ENCODE measurements at regions not wholly inside any gene's neighbourhood (a gene's known extent, or its start where the extent isn't known, plus 50 kb on each side); places are given as distances from the start of the nearest gene placed in this dataset.

DNA sequence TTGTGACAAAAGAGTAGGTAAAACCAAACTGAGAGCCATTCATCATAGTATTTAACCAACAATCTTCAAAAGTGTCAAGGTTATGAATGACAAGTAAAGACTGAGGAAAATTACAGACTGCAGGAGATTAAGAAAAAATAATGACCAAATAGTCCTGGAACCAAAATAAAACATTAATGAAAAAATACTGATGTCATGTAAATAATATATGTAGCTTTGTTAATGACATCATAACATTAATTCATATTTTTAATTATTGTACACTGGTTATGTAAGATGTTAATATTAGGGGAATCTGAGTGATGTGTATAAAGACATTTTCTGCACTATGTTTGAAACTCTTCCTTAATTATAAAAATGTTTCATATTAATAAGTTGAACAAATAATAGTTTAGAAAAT, 436.7 kb downstream of the CYLC2 start:
- TF ChIP-seq, protein P1, sequence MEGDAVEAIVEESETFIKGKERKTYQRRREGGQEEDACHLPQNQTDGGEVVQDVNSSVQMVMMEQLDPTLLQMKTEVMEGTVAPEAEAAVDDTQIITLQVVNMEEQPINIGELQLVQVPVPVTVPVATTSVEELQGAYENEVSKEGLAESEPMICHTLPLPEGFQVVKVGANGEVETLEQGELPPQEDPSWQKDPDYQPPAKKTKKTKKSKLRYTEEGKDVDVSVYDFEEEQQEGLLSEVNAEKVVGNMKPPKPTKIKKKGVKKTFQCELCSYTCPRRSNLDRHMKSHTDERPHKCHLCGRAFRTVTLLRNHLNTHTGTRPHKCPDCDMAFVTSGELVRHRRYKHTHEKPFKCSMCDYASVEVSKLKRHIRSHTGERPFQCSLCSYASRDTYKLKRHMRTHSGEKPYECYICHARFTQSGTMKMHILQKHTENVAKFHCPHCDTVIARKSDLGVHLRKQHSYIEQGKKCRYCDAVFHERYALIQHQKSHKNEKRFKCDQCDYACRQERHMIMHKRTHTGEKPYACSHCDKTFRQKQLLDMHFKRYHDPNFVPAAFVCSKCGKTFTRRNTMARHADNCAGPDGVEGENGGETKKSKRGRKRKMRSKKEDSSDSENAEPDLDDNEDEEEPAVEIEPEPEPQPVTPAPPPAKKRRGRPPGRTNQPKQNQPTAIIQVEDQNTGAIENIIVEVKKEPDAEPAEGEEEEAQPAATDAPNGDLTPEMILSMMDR (IDR thresholded peaks at IDR 0.05; ENCODE audit: borderline replicate concordance, extremely low read depth, insufficient read depth) = no peak
- no peak for FAIRE-seq
- intact Hi-C loops (cut with DNase I) = no loop called here

DNA sequence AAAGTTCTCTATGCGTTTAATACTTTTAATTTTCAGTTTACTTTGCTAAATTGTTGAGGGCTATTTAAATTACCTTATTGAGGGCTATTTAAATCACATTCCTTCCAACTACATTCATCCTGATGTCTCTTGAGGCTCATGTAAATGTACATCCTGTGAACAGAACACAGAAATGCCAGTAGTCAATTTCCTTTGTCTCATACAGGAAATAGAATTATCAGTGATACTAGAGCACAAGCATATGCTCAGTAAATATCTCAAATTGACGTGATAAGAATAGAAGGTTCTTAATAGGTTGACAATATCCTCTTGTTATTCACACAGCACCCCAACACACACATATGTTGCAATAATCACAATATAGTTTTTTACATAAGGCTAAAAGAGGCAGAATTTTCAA, 449.0 kb downstream of the CYLC2 start:
- no peak for DNase-seq
- Histone ChIP-seq H3K9me3 (ENCODE audit: control insufficient read depth in 2 of 3, insufficient read depth in 1 of 3, low read length in 3 of 3) (no peaks in the 10 kb centered on the region), H3K27me3 (ENCODE audit: control insufficient read depth, insufficient read depth, low read length) (no peaks in the 10 kb centered on the region), H3K4me1 (ENCODE audit: control insufficient read depth in 2 of 3, insufficient read depth in 2 of 3, low read depth in 1 of 3, low read length in 3 of 3) (no peaks in the 10 kb centered on the region), H3K9ac (ENCODE audit: low read length in 3 of 3) (no peak overlapping the region), H3K36me3 (ENCODE audit: control insufficient read depth in 2 of 3, insufficient read depth in 3 of 3, low read length in 3 of 3) (no peaks in the 10 kb centered on the region), H3K27ac (ENCODE audit: low read depth in 2 of 2, low read length in 2 of 2) (no peak overlapping the region), H3K4me3 (ENCODE audit: low read length in 3 of 3) (no peak overlapping the region)
- intact Hi-C loops (cut with DNase I) = no loop called here
- TF ChIP-seq, protein P1 (IDR thresholded peaks at IDR 0.05; ENCODE audit: borderline replicate concordance, extremely low read depth, insufficient read depth) = no peak
- no peak for FAIRE-seq

More for the DNA sequence above, 436.7 kb downstream of the CYLC2 start:
- Histone ChIP-seq H3K27me3 (ENCODE audit: control insufficient read depth, insufficient read depth, low read length) (no peaks in the 10 kb centered on the region), H3K36me3 (ENCODE audit: control insufficient read depth in 2 of 3, insufficient read depth in 3 of 3, low read length in 3 of 3) (no peaks in the 10 kb centered on the region), H3K9me3 (ENCODE audit: control insufficient read depth in 2 of 3, insufficient read depth in 1 of 3, low read length in 3 of 3) (no peaks in the 10 kb centered on the region), H3K4me1 (ENCODE audit: control insufficient read depth in 2 of 3, insufficient read depth in 2 of 3, low read depth in 1 of 3, low read length in 3 of 3) (no peaks in the 10 kb centered on the region), H3K4me3 (ENCODE audit: low read length in 3 of 3) (no peak overlapping the region), H3K27ac (ENCODE audit: low read depth in 2 of 2, low read length in 2 of 2) (no peak overlapping the region), H3K9ac (ENCODE audit: low read length in 3 of 3) (no peak overlapping the region)
- DNase-seq = no peak

DNA sequence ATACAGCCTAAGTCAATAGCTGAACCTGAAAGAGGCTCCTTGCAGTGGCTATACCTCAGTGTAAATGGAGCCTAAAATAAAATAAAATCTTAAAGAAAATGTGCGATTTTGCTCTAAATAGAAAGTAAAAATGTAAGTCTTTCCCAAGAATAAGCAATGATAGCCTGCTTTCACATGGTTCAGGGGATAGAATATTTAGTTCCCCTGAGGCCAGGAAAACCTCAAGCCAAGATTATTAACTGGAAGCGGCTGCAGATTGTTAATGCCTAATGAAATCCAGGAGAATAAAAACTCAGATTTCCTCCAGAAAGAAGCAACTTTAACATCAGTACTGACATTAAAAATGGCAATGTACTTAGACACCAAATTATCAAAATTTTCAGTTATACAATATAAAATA, 463.7 kb downstream of the CYLC2 start:
- no peak overlapping the region for H3K9ac ChIP-seq (ENCODE audit: low read length in 3 of 3)
- H3K4me3 ChIP-seq (ENCODE audit: low read length in 3 of 3) = no peak overlapping the region
- TF ChIP-seq, protein P1 (IDR thresholded peaks at IDR 0.05; ENCODE audit: borderline replicate concordance, extremely low read depth, insufficient read depth) = no peak
- FAIRE-seq (no peak), DNase-seq (no peak)
- no peaks in the 10 kb centered on the region for H3K4me1 ChIP-seq (ENCODE audit: control insufficient read depth in 2 of 3, insufficient read depth in 2 of 3, low read depth in 1 of 3, low read length in 3 of 3)
- no peaks in the 10 kb centered on the region for H3K9me3 ChIP-seq (ENCODE audit: control insufficient read depth in 2 of 3, insufficient read depth in 1 of 3, low read length in 3 of 3)
- intact Hi-C loops (cut with DNase I) = no loop called here
- no peaks in the 10 kb centered on the region for H3K27me3 ChIP-seq (ENCODE audit: control insufficient read depth, insufficient read depth, low read length)
- H3K36me3 ChIP-seq (ENCODE audit: control insufficient read depth in 2 of 3, insufficient read depth in 3 of 3, low read length in 3 of 3) = no peaks in the 10 kb centered on the region
- H3K27ac ChIP-seq (ENCODE audit: low read depth in 2 of 2, low read length in 2 of 2) = no peak overlapping the region

DNA sequence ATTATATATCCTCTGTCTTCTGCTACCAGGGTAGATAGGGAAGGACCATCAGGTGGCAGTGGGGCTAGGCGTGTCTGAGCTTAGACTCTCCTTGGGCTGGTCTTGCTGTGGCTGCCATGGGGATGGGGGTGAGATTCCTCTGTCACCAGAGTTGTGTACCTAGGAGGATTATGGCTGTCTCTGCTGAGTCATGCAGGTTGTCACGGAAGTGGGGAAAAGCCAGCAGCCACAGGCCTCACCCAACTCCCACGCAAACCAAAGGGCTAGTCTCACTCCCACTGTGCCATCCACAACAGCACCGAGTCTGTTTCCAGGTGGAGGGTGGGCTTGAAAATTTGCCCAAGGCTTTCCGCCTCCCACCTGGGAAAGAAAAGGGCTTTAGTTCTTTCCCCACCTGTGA, 476.1 kb downstream of the CYLC2 start:
- DNase-seq (no peak), FAIRE-seq (no peak)
- H3K27me3 ChIP-seq (ENCODE audit: control insufficient read depth, insufficient read depth, low read length) = no peaks in the 10 kb centered on the region
- TF ChIP-seq, protein P1 (IDR thresholded peaks at IDR 0.05; ENCODE audit: borderline replicate concordance, extremely low read depth, insufficient read depth) = no peak
- no peak overlapping the region for H3K27ac ChIP-seq (ENCODE audit: low read depth in 2 of 2, low read length in 2 of 2)
- H3K4me1 ChIP-seq (ENCODE audit: control insufficient read depth in 2 of 3, insufficient read depth in 2 of 3, low read depth in 1 of 3, low read length in 3 of 3) = no peaks in the 10 kb centered on the region
- no peaks in the 10 kb centered on the region for H3K36me3 ChIP-seq (ENCODE audit: control insufficient read depth in 2 of 3, insufficient read depth in 3 of 3, low read length in 3 of 3)
- H3K9me3 ChIP-seq (ENCODE audit: control insufficient read depth in 2 of 3, insufficient read depth in 1 of 3, low read length in 3 of 3) = no peaks in the 10 kb centered on the region
- no peak overlapping the region for H3K9ac ChIP-seq (ENCODE audit: low read length in 3 of 3)
- H3K4me3 ChIP-seq (ENCODE audit: low read length in 3 of 3) = no peak overlapping the region
- intact Hi-C loops (cut with DNase I) = no loop called here

Data from kidney (tissue), 13 donors.